T-helper 17 cell (primary cell): ENCODE measurements at regions not wholly inside any gene's neighbourhood (a gene's known extent, or its start where the extent isn't known, plus 50 kb on each side); places are given as distances from the start of the nearest gene placed in this dataset.

Experiments
- ATAC-seq: fragments of 150-1000 bp; cut with Tn5 transposase; 2 replicates; pipeline ENCODE4 v1.10.0; 2021; ENCODE audit warnings: mild to moderate bottlenecking, moderate library complexity
- DNase-seq, 3 donors: peaks; one replicate each; pipeline versions ENCODE4 v3.0.0 to v3.0.0-alpha.2; 2020 to 2021
- H3K9me3 ChIP-seq: one replicate; pipeline ENCODE4 v1.7.0; 2013; ENCODE audit warnings: low read length, mild to moderate bottlenecking; ENCODE audit not compliant: control insufficient read depth, poor library complexity, severe bottlenecking
- H3K27ac Mint-ChIP-seq: one replicate; pipeline ENCODE4 v1.8.0; 2022; ENCODE audit warnings: mild to moderate bottlenecking, moderate library complexity, mixed read lengths
- H3K27me3 Mint-ChIP-seq: one replicate; pipeline ENCODE4 v1.8.0; 2022; ENCODE audit warnings: mixed read lengths
- H3K36me3 Mint-ChIP-seq: one replicate; pipeline ENCODE4 v1.8.0; 2022; ENCODE audit warnings: low read depth, mixed read lengths
- H3K4me1 Mint-ChIP-seq: one replicate; pipeline ENCODE4 v1.8.0; 2022; ENCODE audit warnings: mild to moderate bottlenecking, mixed read lengths
- H3K4me3 Mint-ChIP-seq: one replicate; pipeline ENCODE4 v1.8.0; 2022; ENCODE audit warnings: mild to moderate bottlenecking, moderate library complexity, mixed read lengths

DNA sequence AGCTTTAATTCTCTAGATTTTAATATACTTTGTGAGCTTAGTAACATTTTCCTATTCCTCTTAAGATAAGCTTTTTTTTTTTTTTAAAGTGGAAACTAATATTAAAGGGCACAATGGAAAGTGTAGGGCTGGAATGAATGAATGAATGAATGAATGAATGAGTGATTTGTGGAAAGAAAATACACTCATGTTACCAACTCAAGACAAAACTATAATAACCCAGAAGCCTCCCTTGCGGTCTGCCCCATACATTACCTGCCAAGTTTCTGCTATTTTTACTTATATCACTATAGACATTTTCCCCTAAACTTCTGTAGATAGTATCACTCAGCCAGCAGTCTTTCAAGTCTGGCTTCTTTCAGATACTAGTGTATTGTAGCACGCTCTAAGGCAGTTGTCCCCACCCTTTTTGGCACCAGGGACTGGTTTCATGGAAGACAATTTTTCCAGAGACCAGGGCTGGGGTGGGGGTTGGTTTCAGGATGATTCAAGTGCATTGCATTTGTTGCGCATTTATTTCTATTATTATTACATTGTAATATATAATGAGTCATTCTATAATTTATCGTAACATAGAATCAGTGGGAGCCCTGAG, 932.2 kb downstream of the TBC1D22A start:
- Mint-ChIP-seq H3K27me3 (peaks cover 9% of the 10 kb centered on the region), H3K27ac (no peak overlapping the region), H3K4me3 (no peak overlapping the region), H3K36me3 (no peaks in the 10 kb centered on the region), H3K4me1 (peaks cover 2% of the 10 kb centered on the region)
- DNase-seq (no peak), ATAC-seq (no peak)
- no peaks in the 10 kb centered on the region for H3K9me3 ChIP-seq

DNA sequence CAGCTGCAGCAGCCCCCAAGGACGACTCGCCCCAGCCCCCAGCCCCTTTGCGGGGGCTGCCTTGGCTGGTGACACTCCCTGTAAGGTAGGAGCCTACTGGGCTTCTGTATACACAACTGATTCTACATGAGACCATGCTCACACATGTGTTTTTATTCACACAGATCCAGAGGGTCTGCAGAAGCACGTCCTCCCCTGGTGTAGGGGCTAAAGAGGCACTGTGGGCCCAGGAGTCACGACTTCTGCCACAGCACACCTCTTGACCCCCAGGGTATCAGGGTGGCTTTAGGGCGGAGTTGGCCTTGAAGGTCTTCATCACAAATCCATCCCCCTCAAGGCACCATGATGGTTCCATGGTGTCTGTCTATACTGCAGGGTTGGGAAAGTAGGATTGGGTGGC, 931.2 kb downstream of the TBC1D22A start:
- no peaks in the 10 kb centered on the region for H3K36me3 Mint-ChIP-seq
- H3K9me3 ChIP-seq: no peaks in the 10 kb centered on the region
- no peak overlapping the region for H3K27ac Mint-ChIP-seq
- H3K4me3 Mint-ChIP-seq: no peak overlapping the region
- peaks cover 10% of the 10 kb centered on the region for H3K27me3 Mint-ChIP-seq
- peaks cover 2% of the 10 kb centered on the region for H3K4me1 Mint-ChIP-seq
- ATAC-seq (no peak), DNase-seq (no peak)

DNA sequence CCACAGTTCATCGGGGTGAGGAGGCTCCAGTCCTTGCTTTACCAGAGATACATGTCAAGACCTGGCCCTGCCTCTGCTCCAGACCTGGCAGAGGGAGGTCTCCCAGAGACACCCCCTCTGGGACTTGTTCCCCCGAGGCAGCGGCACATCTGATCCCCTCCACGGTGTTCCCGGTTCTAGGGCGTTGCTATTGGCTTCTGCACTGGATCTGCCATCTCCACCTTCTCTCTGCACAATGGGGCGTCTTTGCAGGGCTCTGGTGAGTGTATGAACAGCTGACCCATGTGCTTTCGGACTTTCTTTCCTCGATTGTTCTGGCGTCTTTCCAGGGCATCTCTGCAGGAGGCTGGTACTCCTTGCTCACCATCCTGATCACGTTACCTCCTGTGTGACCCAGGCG, 930.4 kb downstream of the TBC1D22A start:
- ATAC-seq (no peak), DNase-seq (no peak)
- Mint-ChIP-seq H3K4me1 (peaks cover 2% of the 10 kb centered on the region), H3K36me3 (no peaks in the 10 kb centered on the region), H3K27me3 (peaks cover 10% of the 10 kb centered on the region), H3K27ac (no peak overlapping the region), H3K4me3 (no peak overlapping the region)
- H3K9me3 ChIP-seq: no peaks in the 10 kb centered on the region

DNA sequence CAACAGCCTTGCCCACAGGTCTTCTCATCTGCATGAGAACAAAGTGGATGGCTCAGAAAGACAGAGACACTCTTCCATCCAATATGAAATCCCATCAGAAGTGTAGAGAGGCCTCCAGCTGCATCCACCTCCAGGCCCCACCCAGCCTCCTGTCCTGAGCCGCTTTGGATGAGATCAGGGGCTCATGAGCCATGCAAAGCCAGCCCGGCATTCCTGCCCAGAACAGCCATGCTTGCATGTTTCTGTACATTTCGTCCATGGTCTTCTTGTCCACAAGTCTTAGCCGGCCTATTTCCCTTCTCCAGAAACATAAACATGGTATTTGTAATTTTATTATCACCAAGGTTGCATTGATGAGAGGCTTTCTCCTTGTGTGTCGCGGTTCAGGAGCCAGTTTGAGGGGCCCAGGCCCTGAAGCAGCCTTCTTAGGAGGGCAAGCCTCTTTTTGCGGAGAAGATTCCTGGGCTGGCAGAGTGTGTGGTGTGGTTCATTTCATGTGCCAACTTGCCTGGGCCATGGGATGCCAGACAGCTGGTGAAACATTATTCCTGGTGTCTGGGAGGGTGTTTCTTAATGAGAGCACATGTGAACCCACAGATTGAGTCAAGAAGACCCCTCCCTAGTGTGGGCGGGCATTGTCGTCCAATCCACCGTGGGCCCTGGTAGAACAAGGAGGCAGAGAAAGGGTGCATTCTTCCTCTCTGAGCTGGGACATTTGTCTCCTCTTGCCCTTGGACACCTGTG, 928.9 kb downstream of the TBC1D22A start:
- H3K4me1 Mint-ChIP-seq: peaks cover 2% of the 10 kb centered on the region
- DNase-seq (no peak), ATAC-seq (no peak)
- peaks cover 20% of the 10 kb centered on the region for H3K27me3 Mint-ChIP-seq
- no peaks in the 10 kb centered on the region for H3K9me3 ChIP-seq
- H3K36me3 Mint-ChIP-seq: no peaks in the 10 kb centered on the region
- H3K4me3 Mint-ChIP-seq: no peak overlapping the region
- H3K27ac Mint-ChIP-seq: no peak overlapping the region

DNA sequence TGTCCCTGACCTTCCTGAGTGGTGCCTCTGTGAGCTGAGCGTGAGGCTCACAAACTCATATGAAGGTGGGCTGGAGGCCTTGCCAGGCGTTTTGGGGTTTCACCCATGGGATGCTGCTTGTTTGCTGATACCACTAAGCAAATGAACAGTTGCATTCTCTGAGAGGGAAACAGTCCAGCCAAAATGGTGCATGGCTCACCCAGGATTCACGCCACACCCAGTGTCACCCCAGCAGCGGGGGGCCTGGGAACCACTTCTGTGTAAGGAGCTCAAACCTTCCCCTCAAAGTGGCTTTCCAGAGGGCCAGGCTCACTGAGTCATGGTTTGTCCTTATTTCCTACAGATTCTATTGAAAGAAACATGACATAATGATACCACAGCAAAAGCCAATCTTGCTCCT, 928.1 kb downstream of the TBC1D22A start:
- ATAC-seq (no peak), DNase-seq (no peak)
- Mint-ChIP-seq H3K27ac (no peak overlapping the region), H3K36me3 (no peaks in the 10 kb centered on the region), H3K27me3 (peaks cover 24% of the 10 kb centered on the region), H3K4me1 (peaks cover 2% of the 10 kb centered on the region), H3K4me3 (no peak overlapping the region)
- no peaks in the 10 kb centered on the region for H3K9me3 ChIP-seq

DNA sequence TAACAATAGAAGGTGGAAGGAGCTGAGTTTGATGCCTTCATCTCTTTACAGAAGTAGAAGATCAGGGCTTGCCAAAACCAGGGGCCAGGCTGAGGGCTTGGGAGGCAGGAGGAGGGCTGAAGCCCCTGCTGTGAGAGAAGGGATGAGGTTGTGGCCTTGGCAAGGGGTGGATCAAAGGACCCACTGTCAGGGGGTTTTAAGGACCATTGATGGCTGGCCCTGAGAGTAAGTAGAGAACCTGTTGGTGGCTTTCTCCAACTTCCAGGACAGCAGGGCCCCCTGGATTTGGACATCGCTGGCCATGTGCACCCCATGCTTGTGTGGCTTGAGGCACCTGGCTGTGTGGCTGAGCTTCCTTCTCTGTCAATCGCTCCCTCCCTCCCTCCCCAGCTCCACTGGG, 927.7 kb downstream of the TBC1D22A start:
- Mint-ChIP-seq H3K36me3 (no peaks in the 10 kb centered on the region), H3K4me3 (no peak overlapping the region), H3K27ac (no peak overlapping the region), H3K27me3 (peaks cover 28% of the 10 kb centered on the region), H3K4me1 (peaks cover 1% of the 10 kb centered on the region)
- DNase-seq: no peak
- ATAC-seq: no peak
- H3K9me3 ChIP-seq: no peaks in the 10 kb centered on the region

DNA sequence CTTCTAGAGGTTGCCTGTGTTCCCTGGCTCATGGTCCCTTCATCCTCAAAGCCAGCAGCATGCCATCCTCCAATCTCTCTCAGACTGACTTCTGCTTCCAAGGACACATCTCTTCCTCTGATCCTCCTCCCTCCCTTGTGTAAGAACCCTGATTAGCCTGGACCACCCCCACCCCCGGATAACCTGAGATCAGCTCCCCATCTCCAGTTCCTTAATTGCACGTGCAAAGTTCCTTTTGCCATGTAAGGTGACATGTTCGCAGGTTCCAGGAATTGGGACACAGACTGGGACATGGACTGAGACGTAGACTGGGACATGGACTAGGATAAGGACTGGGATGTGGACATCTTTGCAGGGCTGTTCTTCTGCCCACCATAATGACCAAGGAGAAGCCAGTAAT, 925.3 kb downstream of the TBC1D22A start:
- peaks cover 2% of the 10 kb centered on the region for H3K36me3 Mint-ChIP-seq
- no peaks in the 10 kb centered on the region for H3K4me1 Mint-ChIP-seq
- peaks cover 26% of the 10 kb centered on the region for H3K27me3 Mint-ChIP-seq

DNA sequence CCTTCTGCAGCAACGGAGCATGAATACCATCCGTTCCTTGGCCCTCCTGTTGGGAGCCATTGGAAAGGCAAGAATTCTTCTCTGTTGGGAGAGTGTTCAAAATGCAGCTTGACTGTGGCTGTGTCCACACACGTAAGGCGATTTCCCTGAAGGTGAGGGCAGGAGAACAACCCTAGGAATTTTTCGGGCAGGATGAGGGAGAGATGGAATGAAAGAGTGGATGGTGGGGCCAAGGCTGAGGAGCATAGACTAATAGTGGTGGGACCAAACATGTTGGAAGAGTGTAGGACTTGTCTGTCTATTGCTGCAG, 924.9 kb downstream of the TBC1D22A start:
- DNase-seq (no peak), ATAC-seq (no peak)
- Mint-ChIP-seq H3K27ac (no peak overlapping the region), H3K27me3 (peaks cover 26% of the 10 kb centered on the region), H3K4me3 (no peak overlapping the region), H3K4me1 (no peaks in the 10 kb centered on the region), H3K36me3 (peaks cover 2% of the 10 kb centered on the region)
- H3K9me3 ChIP-seq: no peaks in the 10 kb centered on the region

More for the DNA sequence above, 925.3 kb downstream of the TBC1D22A start:
- H3K9me3 ChIP-seq: no peaks in the 10 kb centered on the region
- H3K27ac Mint-ChIP-seq: no peak overlapping the region
- ATAC-seq: no peak
- no peak for DNase-seq
- H3K4me3 Mint-ChIP-seq: no peak overlapping the region

DNA sequence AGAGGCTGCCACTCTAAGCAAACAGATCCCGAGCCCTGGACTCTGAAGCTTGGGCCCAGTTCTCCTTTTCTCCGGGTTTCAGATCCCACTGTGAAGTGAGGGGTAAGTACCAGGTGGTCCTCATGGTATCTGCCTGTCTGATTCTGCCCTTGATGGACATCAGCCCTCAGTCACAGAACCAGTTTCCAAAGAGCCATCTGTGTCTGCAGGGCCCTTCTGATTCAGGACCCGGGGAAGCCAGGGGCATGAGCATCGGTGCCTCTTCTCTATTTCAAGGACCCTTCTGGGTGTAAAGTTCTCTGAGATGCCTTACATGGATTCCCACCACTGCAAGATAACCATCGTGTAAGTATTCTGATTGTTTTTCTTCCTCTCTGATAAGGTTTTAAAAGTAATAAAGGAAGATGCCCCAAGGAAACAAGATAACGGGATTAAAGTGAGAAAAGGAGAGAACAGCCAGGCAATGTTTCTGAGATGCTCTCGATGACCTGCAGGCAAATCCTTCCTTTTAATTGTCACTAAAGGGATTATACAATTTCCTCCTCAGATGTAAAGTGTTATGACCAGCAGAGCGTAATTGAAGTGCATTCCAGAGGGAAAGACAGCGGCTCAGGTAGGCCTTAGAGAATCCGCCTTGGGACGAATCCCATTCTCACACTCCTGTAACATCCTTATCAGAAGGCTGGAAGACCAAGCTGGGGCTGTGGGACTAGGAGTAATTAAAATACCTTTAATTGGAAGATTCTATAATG, 924.3 kb downstream of the TBC1D22A start:
- peaks cover 26% of the 10 kb centered on the region for H3K27me3 Mint-ChIP-seq
- no peaks in the 10 kb centered on the region for H3K4me1 Mint-ChIP-seq
- H3K27ac Mint-ChIP-seq: no peak overlapping the region
- H3K4me3 Mint-ChIP-seq: no peak overlapping the region
- no peaks in the 10 kb centered on the region for H3K9me3 ChIP-seq
- peaks cover 2% of the 10 kb centered on the region for H3K36me3 Mint-ChIP-seq
- DNase-seq: no peak
- no peak for ATAC-seq

DNA sequence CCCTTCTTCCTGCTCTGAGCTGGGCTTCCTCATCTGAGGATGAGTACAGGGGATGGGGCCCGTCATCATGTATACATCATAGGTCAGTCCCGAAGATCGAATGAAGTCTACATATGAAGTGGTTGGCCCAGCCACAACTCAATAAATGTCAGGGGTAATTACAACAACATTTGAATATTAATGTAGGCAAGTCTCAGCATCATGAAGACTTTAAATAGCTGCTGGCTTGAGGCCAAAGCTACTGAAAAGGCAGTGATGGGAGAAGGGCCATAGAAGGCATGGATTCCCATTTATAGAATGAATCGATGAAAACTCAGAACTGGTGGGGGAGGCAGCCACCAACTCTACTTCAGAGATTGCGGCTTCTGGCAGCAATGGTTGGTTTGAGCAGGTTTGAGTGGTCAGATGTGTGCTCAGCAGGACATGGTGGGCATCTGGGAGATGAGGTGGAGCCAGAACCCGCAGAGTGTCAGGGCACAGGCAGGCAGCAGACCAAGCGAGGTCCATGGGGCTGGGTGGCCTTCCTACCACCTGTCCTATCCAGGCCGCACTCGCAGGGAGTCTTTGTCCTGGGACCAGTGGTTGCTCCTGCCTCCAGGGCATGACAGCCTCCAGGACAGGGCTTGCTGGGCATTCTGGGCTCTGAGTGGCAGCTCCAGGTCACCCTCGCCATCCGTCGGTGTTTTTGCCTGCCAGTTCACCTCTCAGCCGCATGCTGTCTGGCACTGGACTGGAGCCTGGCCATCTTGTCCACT, 919.1 kb downstream of the TBC1D22A start:
- H3K27ac Mint-ChIP-seq: no peak overlapping the region
- DNase-seq: no peak
- peaks cover 19% of the 10 kb centered on the region for H3K27me3 Mint-ChIP-seq
- no peaks in the 10 kb centered on the region for H3K9me3 ChIP-seq
- no peaks in the 10 kb centered on the region for H3K4me1 Mint-ChIP-seq
- H3K36me3 Mint-ChIP-seq: peaks cover 3% of the 10 kb centered on the region
- no peak overlapping the region for H3K4me3 Mint-ChIP-seq
- no peak for ATAC-seq

DNA sequence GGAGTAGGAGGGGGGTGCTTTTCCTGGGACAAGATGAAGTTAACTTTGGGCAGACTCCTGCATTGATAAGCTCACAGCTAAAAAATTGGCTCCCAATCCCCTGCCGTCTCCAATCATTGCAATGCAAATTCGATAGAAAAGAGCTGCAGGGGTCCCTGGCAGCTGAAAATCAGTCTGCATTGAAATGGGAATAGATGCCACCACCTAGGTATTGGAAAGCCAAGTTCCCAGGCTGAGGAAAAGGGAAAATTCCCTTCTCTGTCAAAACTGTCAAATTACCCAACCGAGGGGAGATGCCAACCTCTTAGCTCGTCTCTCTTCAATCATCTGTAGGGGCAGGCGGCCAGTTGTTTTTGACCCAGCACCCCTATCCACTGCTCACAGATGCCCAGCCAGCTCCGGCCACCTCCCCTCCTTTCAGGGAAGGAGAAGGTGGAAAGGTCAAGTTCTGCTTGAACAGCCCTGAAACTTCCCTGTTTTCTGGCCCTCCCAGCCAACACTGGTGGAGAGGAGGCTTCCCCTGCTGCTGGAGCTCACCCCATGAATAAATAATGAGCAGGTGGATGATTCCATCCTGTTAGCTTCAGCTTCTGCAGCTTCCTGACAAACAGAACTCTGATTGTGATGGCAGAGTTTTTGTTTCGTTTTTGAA, 916.3 kb downstream of the TBC1D22A start:
- DNase-seq (no peak), ATAC-seq (no peak)
- H3K9me3 ChIP-seq: no peaks in the 10 kb centered on the region
- peaks cover 2% of the 10 kb centered on the region for H3K36me3 Mint-ChIP-seq
- H3K27me3 Mint-ChIP-seq: peaks cover 6% of the 10 kb centered on the region
- H3K4me3 Mint-ChIP-seq: no peak overlapping the region
- H3K4me1 Mint-ChIP-seq: no peaks in the 10 kb centered on the region
- H3K27ac Mint-ChIP-seq: no peak overlapping the region

DNA sequence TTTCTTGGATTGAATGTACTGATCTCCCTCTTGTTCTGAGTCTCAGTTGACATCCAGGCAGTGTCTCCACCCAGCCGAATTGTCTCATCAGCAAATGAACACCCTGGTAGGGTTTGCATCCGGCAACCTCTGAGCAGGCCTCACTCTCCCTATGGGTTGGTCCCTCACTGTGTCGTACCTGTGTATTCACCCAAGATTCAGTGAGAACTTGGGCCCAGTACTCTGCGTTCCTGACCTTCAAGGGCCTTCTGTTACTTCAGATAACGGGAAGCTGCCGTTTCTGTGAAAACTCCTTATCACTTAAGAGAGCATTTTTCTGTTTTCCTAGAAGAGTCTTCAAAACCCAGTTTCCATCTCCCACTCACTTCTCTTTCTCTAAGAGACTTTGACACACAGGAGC, 915.6 kb downstream of the TBC1D22A start:
- ATAC-seq: no peak
- Mint-ChIP-seq H3K4me3 (no peak overlapping the region), H3K4me1 (no peaks in the 10 kb centered on the region), H3K27me3 (peaks cover 6% of the 10 kb centered on the region), H3K27ac (no peak overlapping the region), H3K36me3 (peaks cover 2% of the 10 kb centered on the region)
- H3K9me3 ChIP-seq: no peaks in the 10 kb centered on the region
- DNase-seq: no peak

DNA sequence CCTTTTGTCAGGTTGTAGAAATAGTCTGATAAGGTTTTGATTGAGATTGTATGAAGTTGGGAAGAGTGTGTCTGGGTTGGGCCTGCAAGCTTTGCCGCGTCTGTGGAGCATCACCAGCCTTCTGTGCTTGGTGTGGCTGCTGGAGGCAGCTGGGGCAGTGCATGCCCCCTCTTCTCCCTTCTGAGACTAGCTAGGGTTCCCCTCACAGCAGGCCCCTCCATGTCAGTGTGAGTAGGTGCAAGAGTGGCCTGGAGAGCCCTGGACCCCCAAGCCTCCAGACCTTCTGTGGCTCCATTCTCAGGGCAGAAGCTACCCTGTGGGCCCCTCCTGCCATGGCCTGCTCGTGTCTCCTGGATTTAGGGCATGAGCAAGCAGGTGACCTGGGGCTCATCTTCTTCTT, 914.2 kb downstream of the TBC1D22A start:
- peaks cover 2% of the 10 kb centered on the region for H3K36me3 Mint-ChIP-seq
- no peak overlapping the region for H3K4me3 Mint-ChIP-seq
- DNase-seq (no peak), ATAC-seq (no peak)
- peaks cover 6% of the 10 kb centered on the region for H3K27me3 Mint-ChIP-seq
- no peaks in the 10 kb centered on the region for H3K9me3 ChIP-seq
- no peak overlapping the region for H3K27ac Mint-ChIP-seq
- no peaks in the 10 kb centered on the region for H3K4me1 Mint-ChIP-seq
